ENCODE measurements at regions not wholly inside any gene's neighbourhood (a gene's known extent, or its start where the extent isn't known, plus 50 kb on each side); places are given as distances from the start of the nearest gene placed in this dataset.

DNA sequence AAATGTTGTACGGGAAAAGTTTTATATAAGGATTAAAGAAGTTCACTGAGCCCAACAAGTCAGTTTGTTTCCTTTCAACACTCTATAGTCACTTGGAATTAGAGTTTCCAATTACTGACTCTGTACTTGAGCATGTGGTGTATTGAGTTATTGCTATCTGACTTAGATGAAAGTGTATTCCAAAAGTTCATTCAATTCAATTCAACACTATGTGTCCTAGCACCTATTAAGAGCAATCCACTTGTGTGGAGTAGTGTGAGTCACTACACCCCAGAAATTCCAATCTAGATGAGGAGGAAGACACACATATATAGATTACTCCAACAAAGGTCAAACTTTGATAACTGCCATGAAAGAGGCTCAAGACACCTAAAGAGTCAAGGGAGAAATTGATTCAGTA lies 98.2 kb upstream of the SLCO6A1 start:
- TF ChIP-seq, protein P1, sequence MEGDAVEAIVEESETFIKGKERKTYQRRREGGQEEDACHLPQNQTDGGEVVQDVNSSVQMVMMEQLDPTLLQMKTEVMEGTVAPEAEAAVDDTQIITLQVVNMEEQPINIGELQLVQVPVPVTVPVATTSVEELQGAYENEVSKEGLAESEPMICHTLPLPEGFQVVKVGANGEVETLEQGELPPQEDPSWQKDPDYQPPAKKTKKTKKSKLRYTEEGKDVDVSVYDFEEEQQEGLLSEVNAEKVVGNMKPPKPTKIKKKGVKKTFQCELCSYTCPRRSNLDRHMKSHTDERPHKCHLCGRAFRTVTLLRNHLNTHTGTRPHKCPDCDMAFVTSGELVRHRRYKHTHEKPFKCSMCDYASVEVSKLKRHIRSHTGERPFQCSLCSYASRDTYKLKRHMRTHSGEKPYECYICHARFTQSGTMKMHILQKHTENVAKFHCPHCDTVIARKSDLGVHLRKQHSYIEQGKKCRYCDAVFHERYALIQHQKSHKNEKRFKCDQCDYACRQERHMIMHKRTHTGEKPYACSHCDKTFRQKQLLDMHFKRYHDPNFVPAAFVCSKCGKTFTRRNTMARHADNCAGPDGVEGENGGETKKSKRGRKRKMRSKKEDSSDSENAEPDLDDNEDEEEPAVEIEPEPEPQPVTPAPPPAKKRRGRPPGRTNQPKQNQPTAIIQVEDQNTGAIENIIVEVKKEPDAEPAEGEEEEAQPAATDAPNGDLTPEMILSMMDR (conservative IDR thresholded peaks at IDR 0.05), result no peak
- H3K9me3 Mint-ChIP-seq, result peaks cover 6% of the 10 kb centered on the region
- no peak overlapping the region for H3K4me3 Mint-ChIP-seq
- no peak for DNase-seq (ENCODE audit: extremely low spot score, unreplicated experiment)
- H3K27ac Mint-ChIP-seq, result no peak overlapping the region
- peaks cover 5% of the 10 kb centered on the region for H3K4me1 Mint-ChIP-seq (ENCODE audit: unreplicated experiment)
- no peaks in the 10 kb centered on the region for H3K36me3 Mint-ChIP-seq
- H3K27me3 Mint-ChIP-seq, result no peaks in the 10 kb centered on the region

DNA sequence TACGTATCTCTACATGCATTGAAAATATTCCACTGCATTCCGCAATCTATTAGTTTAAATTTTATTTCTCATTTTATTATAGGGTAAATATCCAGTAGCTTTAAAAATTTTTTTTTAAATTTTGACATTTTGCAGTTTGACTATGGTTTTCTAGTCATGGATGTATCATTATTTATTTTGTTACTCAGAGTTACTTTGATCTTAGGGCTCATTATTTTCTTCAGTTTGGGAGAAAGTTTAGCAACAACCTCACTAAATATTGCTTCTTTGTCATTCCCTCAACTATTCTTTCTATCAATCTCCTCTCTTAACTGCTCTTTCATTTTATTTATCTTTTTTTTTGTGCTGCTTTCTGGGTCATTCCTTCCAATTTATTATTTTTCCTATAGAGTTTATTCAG lies 100.5 kb upstream of the SLCO6A1 start:
- no peak for DNase-seq (ENCODE audit: extremely low spot score, unreplicated experiment)
- H3K27me3 Mint-ChIP-seq, result no peaks in the 10 kb centered on the region
- H3K27ac Mint-ChIP-seq, result no peak overlapping the region
- H3K4me1 Mint-ChIP-seq (ENCODE audit: unreplicated experiment), result peaks cover 11% of the 10 kb centered on the region
- H3K9me3 Mint-ChIP-seq, result peaks cover under 1% of the 10 kb centered on the region
- no peak overlapping the region for H3K4me3 Mint-ChIP-seq
- H3K36me3 Mint-ChIP-seq, result no peaks in the 10 kb centered on the region
- TF ChIP-seq, protein P1 (conservative IDR thresholded peaks at IDR 0.05), result no peak

DNA sequence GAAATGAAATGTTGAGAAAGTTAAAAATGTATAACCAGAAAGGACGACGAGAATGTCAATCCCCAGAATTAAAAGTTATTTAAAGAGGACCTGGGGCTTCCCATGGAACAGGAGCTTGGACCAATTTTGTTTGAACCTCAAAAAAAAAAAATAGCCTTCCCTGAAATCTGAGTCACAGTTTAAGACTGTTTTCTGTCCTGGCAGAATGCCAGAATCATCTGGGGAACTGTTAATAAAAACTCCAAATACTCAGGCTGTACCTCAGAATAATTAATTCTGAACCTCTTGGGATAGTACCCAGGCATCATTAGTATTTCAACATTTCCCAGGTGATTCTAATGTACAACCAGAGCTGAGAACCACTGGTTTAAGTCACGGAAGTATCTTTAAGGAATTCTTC lies 102.2 kb upstream of the SLCO6A1 start:
- Mint-ChIP-seq H3K4me3 (no peak overlapping the region), H3K4me1 (ENCODE audit: unreplicated experiment) (peaks cover 11% of the 10 kb centered on the region), H3K27me3 (no peaks in the 10 kb centered on the region), H3K27ac (no peak overlapping the region), H3K9me3 (no peaks in the 10 kb centered on the region), H3K36me3 (no peaks in the 10 kb centered on the region)
- no peak for DNase-seq (ENCODE audit: extremely low spot score, unreplicated experiment)
- TF ChIP-seq, protein P1 (conservative IDR thresholded peaks at IDR 0.05), result no peak

DNA sequence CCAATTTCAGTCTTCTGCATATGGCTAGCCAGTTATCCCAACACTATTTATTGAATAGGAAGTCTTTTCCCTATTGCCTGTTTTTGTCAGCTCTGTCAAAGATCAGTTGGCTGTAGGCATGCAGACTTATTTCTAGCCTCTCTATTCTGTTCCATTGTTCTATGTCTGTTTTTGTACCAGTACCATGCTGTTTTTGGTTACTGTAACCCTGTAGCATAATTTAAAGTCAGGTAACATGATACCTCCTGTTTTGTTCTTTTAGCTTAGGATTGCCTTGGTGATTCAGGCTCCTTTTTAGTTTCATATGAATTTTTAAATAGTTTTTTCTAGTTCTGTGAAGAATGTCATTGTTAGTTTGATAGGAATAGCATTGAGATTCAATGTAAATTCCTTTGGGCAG lies 104.9 kb upstream of the SLCO6A1 start:
- peaks cover 11% of the 10 kb centered on the region for H3K4me1 Mint-ChIP-seq (ENCODE audit: unreplicated experiment)
- no peak for DNase-seq (ENCODE audit: extremely low spot score, unreplicated experiment)
- H3K4me3 Mint-ChIP-seq, result no peak overlapping the region
- H3K36me3 Mint-ChIP-seq, result no peaks in the 10 kb centered on the region
- TF ChIP-seq, protein P1 (conservative IDR thresholded peaks at IDR 0.05), result no peak
- no peak overlapping the region for H3K27ac Mint-ChIP-seq
- no peaks in the 10 kb centered on the region for H3K27me3 Mint-ChIP-seq
- no peaks in the 10 kb centered on the region for H3K9me3 Mint-ChIP-seq

DNA sequence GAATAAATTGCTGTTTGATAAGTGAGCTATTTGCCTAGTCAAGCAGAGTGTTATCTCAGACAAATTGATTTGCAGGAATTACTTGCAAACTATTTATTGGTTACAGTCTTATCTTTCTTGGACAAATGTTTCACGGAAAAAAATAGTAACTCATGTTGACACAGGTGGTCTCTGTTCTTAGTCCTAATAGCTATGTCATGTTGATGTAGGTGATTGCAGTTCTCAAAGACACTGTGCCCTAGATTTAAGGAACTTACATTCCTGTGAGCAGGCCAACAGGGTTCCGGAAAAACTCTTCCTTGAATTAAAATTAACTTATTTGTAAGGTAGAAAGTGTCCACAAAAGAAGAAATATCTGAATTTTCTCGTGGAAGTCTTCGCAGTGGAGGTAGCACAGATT lies 109.6 kb upstream of the SLCO6A1 start:
- Mint-ChIP-seq H3K36me3 (no peaks in the 10 kb centered on the region), H3K27me3 (no peaks in the 10 kb centered on the region), H3K4me3 (no peak overlapping the region), H3K9me3 (no peaks in the 10 kb centered on the region), H3K27ac (no peak overlapping the region), H3K4me1 (ENCODE audit: unreplicated experiment) (peaks cover 3% of the 10 kb centered on the region)
- TF ChIP-seq, protein P1 (conservative IDR thresholded peaks at IDR 0.05), result no peak
- DNase-seq (ENCODE audit: extremely low spot score, unreplicated experiment), result no peak

DNA sequence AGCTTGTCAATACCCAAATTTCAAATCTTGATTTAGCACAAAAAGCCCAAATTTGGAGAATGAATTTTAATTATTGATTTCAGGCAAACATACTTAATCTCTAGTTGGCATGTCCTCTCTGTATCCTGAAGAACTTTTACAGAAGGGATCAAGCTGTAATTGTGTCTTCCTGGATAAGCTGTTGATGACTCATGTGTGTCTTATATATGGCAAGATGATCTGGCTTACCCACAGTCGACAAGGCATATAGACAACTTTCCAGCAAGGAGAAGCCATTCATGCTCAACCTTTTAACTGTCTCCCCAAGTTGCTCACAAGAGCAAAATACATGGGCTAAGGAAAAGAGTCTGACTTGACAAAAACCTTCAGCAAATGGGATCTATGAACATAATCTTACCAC lies 112.5 kb upstream of the SLCO6A1 start:
- TF ChIP-seq, protein P1 (conservative IDR thresholded peaks at IDR 0.05), result no peak
- DNase-seq (ENCODE audit: extremely low spot score, unreplicated experiment), result no peak
- no peak overlapping the region for H3K4me3 Mint-ChIP-seq
- no peak overlapping the region for H3K27ac Mint-ChIP-seq
- no peaks in the 10 kb centered on the region for H3K27me3 Mint-ChIP-seq
- no peaks in the 10 kb centered on the region for H3K4me1 Mint-ChIP-seq (ENCODE audit: unreplicated experiment)
- H3K9me3 Mint-ChIP-seq, result peaks cover 14% of the 10 kb centered on the region
- peaks cover 5% of the 10 kb centered on the region for H3K36me3 Mint-ChIP-seq
